ENCODE measurements at regions not wholly inside any gene's neighbourhood (a gene's known extent, or its start where the extent isn't known, plus 50 kb on each side); places are given as distances from the start of the nearest gene placed in this dataset.

DNA sequence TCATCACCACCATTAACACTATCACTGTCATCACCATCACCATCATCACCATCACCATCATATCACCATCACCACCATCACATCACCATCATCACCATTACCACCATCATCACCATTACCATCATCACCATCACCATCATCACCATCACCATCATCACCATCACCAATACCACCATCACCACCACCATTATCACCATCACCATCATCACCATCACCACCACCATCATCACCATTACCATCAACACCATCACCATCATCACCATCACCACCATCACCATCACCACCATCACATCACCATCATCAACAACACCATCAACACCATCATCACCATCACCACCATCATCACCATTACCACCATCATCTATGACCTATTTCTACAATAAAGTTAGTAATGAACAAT lies 86.1 kb upstream of the PDE10A start:
- ChIA-PET CTCF (no interaction called here), POLR2A (no interaction called here)
- in situ Hi-C loops (cut with HindIII; ENCODE audit: low pct_unique_long_range_greater_than_20kb, low sequenced_read_pairs) (no loop called here), intact Hi-C loops (cut with micrococcal nuclease; ENCODE audit: unreplicated experiment) (no loop called here)
- BruUV-seq (replicated peaks): no TSS peak
- Histone ChIP-seq H3K36me3 (ENCODE audit: control insufficient read depth, insufficient read depth, low read length) (no peaks in the 10 kb centered on the region), H3K4me1 (ENCODE audit: control insufficient read depth, insufficient read depth, low read length) (no peaks in the 10 kb centered on the region), H3K9me3 (ENCODE audit: control insufficient read depth, insufficient read depth, low read depth, low read length) (no peaks in the 10 kb centered on the region), H3K27ac (ENCODE audit: low read length) (no peak overlapping the region), H3K27me3 (ENCODE audit: control insufficient read depth, insufficient read depth, low read length) (no peaks in the 10 kb centered on the region), H3K4me3 (ENCODE audit: low read depth in 2 of 2, low read length in 2 of 2) (no peak overlapping the region)
- no peak for DNase-seq (ENCODE audit: low read depth, low spot score)
- no peak for ATAC-seq
- no peak for TF ChIP-seq TCF7L2 (IDR thresholded peaks at IDR 0.05; ENCODE audit: low read depth, low read length)
- TF ChIP-seq SIN3A (IDR thresholded peaks at IDR 0.05; ENCODE audit: borderline replicate concordance, insufficient read depth, low read depth, low read length): no peak
- TF ChIP-seq, protein P1, sequence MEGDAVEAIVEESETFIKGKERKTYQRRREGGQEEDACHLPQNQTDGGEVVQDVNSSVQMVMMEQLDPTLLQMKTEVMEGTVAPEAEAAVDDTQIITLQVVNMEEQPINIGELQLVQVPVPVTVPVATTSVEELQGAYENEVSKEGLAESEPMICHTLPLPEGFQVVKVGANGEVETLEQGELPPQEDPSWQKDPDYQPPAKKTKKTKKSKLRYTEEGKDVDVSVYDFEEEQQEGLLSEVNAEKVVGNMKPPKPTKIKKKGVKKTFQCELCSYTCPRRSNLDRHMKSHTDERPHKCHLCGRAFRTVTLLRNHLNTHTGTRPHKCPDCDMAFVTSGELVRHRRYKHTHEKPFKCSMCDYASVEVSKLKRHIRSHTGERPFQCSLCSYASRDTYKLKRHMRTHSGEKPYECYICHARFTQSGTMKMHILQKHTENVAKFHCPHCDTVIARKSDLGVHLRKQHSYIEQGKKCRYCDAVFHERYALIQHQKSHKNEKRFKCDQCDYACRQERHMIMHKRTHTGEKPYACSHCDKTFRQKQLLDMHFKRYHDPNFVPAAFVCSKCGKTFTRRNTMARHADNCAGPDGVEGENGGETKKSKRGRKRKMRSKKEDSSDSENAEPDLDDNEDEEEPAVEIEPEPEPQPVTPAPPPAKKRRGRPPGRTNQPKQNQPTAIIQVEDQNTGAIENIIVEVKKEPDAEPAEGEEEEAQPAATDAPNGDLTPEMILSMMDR (IDR thresholded peaks at IDR 0.05): no peak
- no peak for TF ChIP-seq POLR2AphosphoS5 (IDR thresholded peaks at IDR 0.05; ENCODE audit: low read depth, low read length)
- TF ChIP-seq, protein P2, sequence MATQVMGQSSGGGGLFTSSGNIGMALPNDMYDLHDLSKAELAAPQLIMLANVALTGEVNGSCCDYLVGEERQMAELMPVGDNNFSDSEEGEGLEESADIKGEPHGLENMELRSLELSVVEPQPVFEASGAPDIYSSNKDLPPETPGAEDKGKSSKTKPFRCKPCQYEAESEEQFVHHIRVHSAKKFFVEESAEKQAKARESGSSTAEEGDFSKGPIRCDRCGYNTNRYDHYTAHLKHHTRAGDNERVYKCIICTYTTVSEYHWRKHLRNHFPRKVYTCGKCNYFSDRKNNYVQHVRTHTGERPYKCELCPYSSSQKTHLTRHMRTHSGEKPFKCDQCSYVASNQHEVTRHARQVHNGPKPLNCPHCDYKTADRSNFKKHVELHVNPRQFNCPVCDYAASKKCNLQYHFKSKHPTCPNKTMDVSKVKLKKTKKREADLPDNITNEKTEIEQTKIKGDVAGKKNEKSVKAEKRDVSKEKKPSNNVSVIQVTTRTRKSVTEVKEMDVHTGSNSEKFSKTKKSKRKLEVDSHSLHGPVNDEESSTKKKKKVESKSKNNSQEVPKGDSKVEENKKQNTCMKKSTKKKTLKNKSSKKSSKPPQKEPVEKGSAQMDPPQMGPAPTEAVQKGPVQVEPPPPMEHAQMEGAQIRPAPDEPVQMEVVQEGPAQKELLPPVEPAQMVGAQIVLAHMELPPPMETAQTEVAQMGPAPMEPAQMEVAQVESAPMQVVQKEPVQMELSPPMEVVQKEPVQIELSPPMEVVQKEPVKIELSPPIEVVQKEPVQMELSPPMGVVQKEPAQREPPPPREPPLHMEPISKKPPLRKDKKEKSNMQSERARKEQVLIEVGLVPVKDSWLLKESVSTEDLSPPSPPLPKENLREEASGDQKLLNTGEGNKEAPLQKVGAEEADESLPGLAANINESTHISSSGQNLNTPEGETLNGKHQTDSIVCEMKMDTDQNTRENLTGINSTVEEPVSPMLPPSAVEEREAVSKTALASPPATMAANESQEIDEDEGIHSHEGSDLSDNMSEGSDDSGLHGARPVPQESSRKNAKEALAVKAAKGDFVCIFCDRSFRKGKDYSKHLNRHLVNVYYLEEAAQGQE (IDR thresholded peaks at IDR 0.05; ENCODE audit: insufficient read depth in 1 of 2, low read depth in 2 of 2, low read length in 1 of 2): no peak

DNA sequence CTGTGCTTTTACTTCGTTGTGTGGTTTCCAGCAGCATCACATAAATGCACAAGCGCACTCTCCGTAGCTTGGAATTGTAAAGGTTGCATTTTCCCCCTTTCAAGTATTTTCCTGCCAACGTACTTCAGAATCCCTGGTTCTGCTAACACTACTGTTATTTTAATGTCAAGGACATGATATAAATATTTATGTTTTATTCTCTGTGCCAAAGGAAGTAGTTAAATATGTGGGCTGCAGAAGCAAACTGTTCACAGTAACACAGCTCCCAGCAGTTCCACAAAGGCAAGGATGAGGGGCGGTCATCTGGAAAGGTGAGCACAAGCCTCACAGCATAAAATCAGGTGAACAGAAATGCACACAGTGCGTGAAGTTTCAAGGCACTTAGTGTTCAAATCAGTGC lies 85.3 kb upstream of the PDE10A start:
- in situ Hi-C loops (cut with HindIII; ENCODE audit: low pct_unique_long_range_greater_than_20kb, low sequenced_read_pairs): no loop called here
- Histone ChIP-seq H3K4me1 (ENCODE audit: control insufficient read depth, insufficient read depth, low read length) (no peaks in the 10 kb centered on the region), H3K4me3 (ENCODE audit: low read depth in 2 of 2, low read length in 2 of 2) (no peak overlapping the region), H3K9me3 (ENCODE audit: control insufficient read depth, insufficient read depth, low read depth, low read length) (no peaks in the 10 kb centered on the region), H3K27ac (ENCODE audit: low read length) (no peak overlapping the region), H3K27me3 (ENCODE audit: control insufficient read depth, insufficient read depth, low read length) (no peaks in the 10 kb centered on the region), H3K36me3 (ENCODE audit: control insufficient read depth, insufficient read depth, low read length) (no peaks in the 10 kb centered on the region)
- ChIA-PET POLR2A (no interaction called here), CTCF (no interaction called here)
- TF ChIP-seq, protein P1 (IDR thresholded peaks at IDR 0.05): no peak
- no peak for TF ChIP-seq TCF7L2 (IDR thresholded peaks at IDR 0.05; ENCODE audit: low read depth, low read length)
- intact Hi-C loops (cut with micrococcal nuclease; ENCODE audit: unreplicated experiment): no loop called here
- no peak for DNase-seq (ENCODE audit: low read depth, low spot score)
- no TSS peak for BruUV-seq (replicated peaks)
- ATAC-seq: no peak

DNA sequence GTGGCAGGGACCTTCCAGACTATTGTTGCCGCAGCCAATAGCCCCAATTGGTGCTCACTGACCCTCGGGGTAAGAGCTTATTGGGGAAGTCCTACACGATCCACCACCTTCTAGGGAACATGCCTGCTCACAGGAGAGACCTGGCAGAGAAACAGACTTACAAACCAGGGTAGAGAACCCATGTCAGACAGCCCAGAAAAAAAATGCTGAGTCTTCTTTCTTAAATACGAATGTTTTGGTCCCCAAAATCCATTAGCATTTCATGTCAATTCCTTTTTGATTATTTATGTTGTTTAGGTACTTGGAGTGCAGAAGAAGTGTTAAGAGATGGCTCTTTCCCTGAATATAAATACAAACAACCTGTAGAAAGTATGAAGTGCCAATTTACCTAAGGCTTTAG lies 84.9 kb upstream of the PDE10A start:
- intact Hi-C loops (cut with micrococcal nuclease; ENCODE audit: unreplicated experiment) (no loop called here), in situ Hi-C loops (cut with HindIII; ENCODE audit: low pct_unique_long_range_greater_than_20kb, low sequenced_read_pairs) (no loop called here)
- Histone ChIP-seq H3K36me3 (ENCODE audit: control insufficient read depth, insufficient read depth, low read length) (no peaks in the 10 kb centered on the region), H3K4me3 (ENCODE audit: low read depth in 2 of 2, low read length in 2 of 2) (no peak overlapping the region), H3K27me3 (ENCODE audit: control insufficient read depth, insufficient read depth, low read length) (no peaks in the 10 kb centered on the region), H3K27ac (ENCODE audit: low read length) (no peak overlapping the region), H3K4me1 (ENCODE audit: control insufficient read depth, insufficient read depth, low read length) (no peaks in the 10 kb centered on the region), H3K9me3 (ENCODE audit: control insufficient read depth, insufficient read depth, low read depth, low read length) (no peaks in the 10 kb centered on the region)
- ChIA-PET POLR2A (no interaction called here), CTCF (no interaction called here)
- no peak for ATAC-seq
- no TSS peak for BruUV-seq (replicated peaks)
- no peak for DNase-seq (ENCODE audit: low read depth, low spot score)
- TF ChIP-seq, protein P1 (IDR thresholded peaks at IDR 0.05): no peak
- TF ChIP-seq, protein P2 (IDR thresholded peaks at IDR 0.05; ENCODE audit: insufficient read depth in 1 of 2, low read depth in 2 of 2, low read length in 1 of 2): no peak
- TF ChIP-seq POLR2AphosphoS5 (IDR thresholded peaks at IDR 0.05; ENCODE audit: low read depth, low read length) (no peak), TCF7L2 (IDR thresholded peaks at IDR 0.05; ENCODE audit: low read depth, low read length) (no peak), SIN3A (IDR thresholded peaks at IDR 0.05; ENCODE audit: borderline replicate concordance, insufficient read depth, low read depth, low read length) (no peak)

Data from Panc1 (cell line).